ENCODE measurements at regions not wholly inside any gene's neighbourhood (a gene's known extent, or its start where the extent isn't known, plus 50 kb on each side); places are given as distances from the start of the nearest gene placed in this dataset.

DNA sequence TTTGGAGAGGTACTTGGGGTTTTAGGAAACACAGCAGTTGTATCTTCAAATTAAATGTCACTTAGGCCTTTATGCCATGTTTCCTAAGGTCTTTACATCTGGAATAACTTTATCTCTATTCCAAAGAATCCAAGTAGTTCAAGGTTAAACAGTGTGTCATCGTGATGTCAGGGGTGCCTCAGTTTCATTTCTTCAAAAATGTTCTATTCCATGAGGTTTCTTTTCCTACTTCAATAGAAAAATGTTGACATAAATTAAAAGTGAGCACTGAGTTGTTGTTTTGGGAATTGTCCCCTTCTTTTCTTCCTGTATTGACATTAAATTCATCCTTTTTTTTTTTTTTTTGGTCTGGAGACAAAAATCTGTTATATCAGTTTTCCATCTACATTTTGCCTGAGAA lies 160.6 kb upstream of the C21orf91 start:
- DNase-seq = no peak

DNA sequence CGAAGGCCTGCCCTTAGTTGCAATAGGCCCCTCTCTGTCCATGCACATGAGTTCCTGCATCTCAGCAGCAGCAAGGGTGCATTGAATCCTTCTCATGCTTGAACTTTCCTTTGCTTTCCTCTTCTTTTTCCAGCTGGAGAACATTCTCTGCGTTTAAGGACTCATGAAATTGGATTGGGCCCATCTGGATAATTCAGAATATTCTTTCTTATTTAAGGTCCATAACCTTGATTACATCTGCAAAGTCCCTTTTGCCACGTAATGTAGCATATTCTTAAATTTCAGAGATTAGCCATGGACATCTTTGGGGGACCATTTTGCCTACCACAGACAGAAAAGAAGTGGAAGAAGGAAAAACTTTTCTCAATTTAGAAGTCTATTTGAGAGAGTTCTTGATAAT lies 159.7 kb upstream of the C21orf91 start:
- DNase-seq = no peak

DNA sequence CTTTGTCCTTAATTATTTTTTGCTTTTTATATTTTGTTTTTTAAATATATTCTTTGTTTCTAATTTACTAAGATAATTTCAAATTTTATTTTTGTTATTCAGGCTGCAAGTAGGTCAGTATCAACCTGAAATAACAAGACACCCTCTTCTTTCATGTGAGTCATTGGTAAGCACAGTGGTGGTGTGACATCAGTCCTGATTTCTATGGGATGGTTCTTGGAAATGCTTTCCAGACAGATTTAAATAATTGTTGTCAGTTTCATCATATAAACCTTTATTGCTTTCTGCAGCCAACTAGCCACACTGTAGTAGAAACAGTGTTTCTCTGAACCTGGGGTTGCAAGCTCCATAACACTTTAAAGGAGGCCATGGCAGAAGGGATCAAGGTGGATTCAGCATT lies 157.5 kb upstream of the C21orf91 start:
- DNase-seq = no peak

DNA sequence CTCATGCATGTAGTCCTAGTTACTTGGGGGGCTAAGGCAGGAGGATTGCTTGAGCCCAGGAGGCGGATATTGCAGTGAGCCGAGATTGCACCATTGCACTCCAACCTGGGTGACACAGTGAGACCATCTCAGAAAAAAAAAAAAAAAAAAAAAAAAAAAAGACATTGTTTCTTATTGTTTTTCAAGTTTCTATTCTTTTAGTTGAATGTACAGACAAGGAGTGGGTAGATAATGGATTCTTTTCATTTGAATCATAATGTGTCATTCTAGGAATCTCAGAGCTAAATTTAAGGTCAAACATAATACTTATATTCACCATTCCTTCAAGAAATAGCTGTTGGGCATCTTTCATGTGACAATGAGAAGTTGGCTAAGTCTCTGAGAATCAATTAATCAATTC lies 157.0 kb upstream of the C21orf91 start:
- DNase-seq = no peak

DNA sequence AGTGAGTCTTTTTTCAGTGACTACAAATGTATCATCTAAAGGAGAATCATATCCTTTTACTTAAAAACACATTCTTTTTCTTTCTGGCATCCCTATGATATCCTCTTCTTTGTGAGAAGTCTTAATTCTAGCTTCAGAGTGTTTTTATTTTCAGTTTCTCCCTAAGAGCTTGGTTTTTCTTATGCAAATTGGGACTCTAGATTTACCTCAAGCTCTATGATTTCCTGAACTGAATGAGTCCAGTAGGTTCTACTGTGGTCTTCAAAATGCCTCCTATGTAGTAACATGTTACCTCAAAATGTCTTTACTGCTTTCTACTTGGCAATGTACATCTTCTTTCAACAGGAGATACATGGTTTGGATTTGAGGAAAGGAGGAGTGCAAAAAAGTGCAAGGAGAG lies 148.2 kb upstream of the C21orf91 start:
- DNase-seq = no peak

DNA sequence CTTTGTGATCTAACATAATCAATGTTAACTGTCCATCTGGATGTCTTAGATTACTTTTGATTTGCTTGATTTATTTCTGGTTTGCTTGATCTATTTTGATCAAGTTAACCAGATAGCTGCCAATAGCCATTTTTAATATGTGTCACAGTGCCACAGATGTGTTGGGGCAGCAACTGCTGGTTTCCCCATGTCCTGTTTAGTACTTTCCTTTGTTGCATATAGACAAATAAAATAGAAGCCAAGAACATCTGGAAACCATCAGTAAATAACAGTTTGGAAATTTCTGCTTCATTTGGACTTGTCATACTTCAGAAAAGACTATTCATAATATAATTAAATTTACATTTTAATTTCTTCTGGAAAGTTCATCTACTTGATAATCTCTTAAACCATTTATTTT lies 145.6 kb upstream of the C21orf91 start:
- DNase-seq = no peak

DNA sequence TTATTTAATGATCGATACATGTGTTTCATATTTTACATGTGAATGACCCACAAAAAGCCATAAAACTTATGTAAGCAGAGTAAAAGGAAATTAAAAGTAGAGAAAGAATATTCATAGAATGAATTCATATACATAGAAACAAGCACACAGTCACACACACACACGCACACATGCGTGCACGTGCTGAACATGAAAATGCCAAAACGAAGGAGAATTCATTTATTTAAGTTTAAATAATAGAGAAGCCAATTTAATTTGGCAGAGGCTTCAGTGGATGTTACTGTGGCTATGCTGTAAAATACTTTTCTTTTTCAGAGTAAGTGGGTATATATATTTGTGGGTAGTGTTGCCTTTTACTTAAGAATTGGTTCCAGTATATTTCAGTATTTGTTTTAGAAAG lies 145.0 kb upstream of the C21orf91 start:
- DNase-seq = no peak

DNA sequence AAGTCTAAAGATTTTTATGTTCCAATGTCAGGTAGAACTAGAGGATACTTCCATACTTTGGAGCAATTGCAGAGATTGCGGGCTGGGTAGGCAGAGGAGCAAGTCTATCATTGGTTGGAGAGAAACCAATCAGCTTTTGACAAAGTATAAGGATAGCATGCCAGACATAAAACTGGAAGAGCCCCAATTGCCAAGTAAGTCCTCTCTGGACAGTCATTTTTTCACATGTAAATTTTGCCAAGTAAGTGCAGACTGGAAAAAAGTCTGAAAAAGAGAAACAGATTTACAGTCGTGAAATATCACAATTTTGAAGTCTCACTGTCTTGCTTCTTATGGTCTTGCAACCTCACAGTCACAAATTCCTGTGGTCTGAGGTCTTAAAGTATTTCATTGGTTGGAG lies 131.4 kb upstream of the C21orf91 start:
- no peak for DNase-seq

DNA sequence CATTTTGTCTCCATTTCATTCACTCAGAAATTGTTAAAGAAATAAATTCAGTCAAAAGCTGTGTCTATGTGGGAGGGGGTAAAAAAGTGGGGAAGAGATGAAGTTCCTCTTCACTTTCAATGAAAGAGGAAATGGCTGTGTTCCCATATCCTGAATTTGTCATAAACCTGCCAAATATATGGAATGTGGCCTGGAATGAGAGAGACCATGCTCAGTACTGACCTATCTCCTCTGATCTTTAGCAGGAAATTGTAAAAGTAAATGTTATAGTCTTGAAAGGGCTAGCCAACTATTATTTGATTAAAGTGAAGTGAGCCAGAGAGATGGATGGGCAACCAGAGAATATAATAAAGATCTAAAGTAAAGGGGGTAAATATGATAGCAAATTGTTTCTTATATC lies 130.3 kb upstream of the C21orf91 start:
- DNase-seq = peak in 2 of 4 experiments; percentile 1

DNA sequence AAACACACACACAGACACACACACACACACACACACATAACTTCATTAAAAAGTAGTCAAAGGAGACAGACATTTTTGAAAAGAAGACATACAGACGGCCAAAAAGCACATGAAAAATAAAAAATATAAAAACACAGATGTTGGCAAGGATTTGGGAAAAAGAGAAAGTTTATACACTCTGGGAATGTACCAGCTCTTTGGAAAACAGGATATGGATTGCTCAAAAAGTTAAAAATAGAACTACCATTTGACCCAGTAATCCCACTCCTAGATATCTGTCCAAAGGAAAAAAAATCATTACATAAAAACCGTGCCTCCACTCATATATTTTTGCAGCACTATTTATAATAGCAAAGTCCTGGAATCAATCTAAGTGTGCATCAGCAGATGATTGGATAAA lies 128.4 kb upstream of the C21orf91 start:
- no peak for DNase-seq

DNA sequence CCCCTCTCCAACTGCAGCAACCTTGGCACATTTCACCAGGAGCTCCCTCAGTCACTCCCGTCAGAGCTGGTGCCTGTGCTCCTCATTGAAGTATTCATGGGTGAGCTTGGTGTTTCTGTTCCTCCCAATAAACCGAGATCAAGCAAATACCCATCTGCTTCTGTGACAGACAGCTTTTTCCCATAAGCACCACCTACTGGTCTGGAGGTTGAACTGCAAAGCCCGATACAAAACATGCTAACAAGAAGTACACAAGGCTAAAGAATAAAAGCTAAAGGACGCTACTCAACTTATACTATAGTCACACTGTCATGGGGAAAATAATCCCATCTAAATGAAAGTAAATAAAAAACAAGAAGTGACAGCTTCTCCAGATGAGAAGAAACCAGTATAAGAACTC lies 111.9 kb upstream of the C21orf91 start:
- DNase-seq = peak in 2 of 4 experiments; percentile 4 to 5

DNA sequence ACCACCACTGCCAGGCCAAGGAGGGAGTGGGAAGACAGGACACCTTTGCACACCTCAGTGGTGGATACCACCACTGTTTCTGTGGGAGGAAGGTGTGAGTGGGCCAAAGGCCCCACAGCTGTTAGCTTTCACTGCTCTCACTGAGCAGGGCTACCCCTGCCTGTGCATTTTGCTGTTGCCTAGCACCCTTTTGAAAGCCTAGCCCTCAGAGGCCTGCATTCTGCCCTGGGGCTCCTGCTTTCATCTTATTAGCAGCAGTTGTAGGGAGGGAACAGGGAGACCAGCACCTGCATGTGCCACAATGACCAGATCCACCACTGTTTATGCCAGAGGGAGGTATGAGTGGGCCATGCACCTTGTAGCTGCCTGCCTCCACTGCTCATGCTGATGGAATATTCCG lies 110.9 kb upstream of the C21orf91 start:
- no peak for DNase-seq

DNA sequence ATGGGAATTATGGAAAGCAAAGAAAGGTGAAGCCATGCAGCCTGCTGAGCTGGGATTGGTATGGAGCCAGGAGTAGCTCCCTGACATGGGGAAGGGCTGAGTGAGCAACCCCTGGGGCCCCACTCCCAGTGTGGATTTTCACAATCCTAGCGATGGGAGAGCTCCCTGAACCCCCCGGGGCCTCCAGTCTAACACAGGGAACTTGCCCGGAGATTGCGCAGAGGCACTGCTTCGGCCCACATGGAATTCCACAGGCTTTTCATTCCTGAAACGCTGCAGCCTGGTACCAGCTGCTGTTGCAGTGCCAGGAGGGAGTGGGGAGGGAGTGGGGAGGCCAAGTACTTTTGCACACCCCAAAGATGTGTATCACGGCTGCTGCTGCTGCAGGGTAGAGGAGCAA lies 110.4 kb upstream of the C21orf91 start:
- no peak for DNase-seq

DNA sequence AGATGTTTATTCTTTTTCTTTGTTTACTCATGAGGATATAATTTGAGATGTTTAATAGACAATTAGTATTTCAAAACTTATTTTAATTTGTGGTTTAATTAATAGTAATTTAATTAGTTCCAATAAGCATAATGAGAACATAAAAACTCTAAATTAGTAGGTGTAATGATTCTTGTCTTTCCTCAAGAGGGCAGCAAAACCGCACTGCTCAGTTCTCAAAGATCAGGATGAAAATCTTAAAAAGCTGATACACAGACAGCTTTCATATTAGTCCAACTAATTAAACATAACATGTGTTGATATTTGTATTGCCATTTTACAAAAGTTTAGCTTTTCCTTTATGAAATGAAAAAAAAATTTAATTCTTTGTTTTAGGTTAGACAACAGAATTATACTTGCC lies 106.7 kb upstream of the C21orf91 start:
- DNase-seq = peak in 3 of 4 experiments; percentile 11 to 20 (median 13)

DNA sequence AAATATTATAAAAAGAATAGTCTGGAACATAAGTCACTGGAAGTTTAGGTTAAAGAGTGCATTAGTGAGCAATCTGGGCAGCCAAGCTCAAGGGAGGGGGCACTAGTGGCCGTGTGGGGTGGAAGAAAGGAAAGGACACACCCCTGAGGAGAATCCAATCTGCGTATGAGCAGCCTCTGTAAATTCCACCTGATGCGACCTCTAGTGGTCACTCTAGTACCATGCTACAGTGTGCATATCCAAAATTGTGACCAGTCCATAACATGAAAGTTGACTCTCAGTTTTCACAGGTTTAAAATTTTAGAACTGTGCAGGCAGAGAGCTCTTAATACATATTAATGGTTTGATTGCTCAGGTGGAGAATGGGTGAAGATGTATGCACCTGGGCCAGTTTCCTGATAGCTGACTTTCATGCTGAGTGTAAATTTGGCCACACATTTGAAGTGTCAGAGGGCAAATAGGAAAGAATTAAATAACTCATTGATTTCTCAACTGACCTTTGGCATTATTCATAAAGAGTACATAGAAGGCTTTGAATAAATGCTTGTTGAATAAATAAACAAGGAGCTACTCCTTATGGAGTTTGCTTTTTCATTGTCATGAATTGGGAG lies 105.9 kb upstream of the C21orf91 start:
- peak; percentile 60 to 78 (median 67) for DNase-seq

DNA sequence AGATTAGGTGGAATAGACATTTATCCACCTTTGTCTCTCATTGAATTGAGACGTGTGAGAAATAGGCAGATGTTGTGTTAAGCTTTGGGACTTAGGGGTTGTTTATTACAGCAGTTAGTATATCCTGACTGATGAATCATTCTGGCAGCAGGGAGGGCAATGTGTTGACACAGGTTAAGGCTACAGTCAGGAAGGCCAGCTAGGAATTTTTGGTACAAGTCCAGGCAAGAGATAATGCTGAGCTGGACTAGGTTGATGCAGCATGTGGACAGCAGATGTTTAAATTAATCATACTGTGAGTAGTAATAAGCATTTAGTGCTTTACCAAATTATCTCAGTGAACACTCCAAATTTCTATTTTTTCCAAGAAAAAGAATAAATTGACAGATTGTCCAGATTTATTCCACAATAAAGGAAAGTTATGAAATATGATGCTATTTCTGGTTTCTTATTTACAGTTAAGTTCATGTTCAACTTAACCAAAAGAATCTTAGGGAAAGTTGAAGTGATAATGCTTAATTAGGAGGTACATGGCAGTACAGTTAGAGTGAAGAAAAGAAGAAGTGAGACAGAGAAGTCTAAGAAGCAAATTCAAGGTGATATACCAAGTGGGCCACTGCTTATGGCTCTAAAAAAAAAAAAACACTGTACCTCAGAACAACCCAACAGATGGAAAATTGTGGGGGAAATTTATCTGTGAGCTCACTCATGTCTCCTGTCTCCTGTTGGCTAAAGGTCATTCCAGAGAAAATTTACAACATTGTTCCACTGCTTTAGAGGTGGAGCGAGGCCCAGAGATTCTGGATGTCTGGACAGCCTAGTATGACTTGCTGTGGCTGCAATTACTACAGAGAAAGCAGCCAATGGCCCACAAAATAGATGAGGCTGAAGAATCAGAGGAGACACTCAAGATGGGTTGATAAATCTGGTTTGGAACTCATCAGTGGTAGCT lies 102.7 kb upstream of the C21orf91 start:
- no peak for DNase-seq

DNA sequence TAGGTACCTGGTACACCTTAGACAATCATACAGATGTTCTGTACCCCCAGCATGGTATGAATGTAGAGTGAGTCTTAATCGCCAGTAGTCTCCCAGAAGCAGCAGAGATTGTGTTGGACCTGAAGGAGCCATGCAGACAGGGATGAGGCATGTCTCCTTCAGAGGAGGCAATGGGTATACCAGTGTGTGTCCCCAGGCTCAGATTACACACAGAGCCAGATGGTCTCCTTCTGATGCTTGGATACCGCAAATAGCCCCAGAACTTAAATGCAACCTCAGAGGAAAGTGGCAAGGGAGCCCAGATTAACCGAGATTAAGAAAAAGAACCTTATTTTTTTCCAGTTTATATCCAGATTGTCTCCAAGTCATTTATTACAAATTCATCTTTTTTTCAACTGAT lies 96.8 kb upstream of the C21orf91 start:
- no peak for DNase-seq

DNA sequence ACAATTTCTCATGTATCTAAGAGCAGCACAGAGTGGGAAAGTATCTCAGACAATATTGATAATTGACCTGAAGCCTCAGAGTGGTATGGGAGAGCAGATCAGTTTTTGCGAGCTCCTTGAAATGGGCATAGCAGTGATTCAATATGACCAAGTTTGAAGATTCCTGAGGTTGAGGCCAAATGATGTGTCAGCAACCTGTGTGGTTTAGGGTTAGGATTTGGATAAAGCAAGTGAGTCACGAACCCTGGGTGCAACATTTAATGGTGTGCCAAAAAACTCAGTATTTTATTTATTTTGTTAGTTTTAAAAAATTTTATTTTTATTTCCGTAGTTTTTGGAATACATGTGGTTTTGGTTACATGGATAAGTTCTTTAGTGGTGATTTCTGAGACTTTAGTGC lies 92.5 kb upstream of the C21orf91 start:
- DNase-seq = no peak

DNA sequence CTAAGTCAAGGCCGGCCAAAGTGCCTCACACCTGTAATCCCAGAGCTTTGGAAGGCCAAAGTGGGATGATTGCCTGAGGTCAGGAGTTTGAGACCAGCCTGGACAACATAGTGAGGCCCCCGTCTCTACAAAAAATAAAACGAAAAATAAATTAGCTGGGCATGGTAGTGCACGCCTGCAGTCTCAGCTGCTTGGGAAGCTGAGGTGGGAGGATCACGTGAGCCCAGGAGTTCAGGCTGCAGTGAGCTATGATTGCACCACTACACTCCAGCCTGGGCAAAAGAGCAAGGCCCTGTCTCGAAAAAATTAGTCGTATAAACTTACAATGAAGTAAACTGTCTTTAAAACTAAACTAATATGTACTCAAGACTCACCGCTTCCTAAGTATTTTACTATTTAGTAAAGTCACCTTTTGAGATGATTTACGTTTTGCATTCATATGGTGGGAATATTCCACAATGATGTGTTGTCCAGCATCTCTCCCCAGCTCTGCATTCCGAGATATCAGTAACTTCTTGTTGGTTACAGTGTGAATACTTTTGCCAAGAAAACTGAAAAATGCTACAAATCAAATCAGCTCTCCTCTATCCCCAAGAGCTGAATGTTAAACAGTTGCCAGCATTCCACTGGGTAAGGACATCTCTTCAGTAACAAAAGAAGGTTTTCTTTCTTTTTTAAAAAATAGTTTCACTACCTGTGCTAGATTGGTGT lies 84.9 kb upstream of the C21orf91 start:
- DNase-seq = no peak

DNA sequence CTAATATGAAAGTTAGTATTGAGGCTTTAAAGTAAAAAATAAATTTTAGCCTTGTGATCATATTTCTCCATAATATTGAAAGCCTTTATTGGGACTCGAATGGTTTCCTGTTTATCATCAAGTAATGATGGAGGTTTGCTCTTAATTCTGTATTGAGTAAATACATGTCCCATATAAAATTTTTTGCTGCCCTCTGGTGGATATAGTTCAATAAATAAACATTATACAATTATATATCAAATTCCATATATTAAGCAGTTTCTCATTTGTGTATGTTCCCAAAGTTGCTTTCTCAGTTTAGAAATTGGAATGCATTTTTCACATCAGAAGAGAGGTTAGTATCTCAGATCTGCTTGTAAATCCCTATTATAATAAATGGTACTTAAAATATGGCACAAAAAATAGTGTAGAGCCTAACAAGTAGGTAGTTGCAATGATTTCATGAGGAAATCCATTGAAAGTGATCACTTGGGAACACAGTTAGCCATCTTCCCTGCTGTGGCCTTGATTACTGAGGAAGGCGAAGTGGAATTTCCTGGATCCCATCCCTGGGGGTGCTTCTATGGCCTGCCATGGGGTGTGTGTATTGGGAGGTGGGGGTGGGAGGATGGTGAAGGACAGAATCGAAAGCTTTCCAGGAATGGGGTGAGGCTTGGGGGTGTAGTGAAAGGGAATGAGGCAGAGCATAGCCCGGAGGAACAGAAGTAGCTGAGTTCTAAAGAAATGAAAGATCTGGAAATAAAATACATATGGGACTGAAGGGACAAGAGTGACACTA lies 84.1 kb upstream of the C21orf91 start:
- DNase-seq = peak in 3 of 4 experiments; percentile 31 to 79 (median 68)

DNA sequence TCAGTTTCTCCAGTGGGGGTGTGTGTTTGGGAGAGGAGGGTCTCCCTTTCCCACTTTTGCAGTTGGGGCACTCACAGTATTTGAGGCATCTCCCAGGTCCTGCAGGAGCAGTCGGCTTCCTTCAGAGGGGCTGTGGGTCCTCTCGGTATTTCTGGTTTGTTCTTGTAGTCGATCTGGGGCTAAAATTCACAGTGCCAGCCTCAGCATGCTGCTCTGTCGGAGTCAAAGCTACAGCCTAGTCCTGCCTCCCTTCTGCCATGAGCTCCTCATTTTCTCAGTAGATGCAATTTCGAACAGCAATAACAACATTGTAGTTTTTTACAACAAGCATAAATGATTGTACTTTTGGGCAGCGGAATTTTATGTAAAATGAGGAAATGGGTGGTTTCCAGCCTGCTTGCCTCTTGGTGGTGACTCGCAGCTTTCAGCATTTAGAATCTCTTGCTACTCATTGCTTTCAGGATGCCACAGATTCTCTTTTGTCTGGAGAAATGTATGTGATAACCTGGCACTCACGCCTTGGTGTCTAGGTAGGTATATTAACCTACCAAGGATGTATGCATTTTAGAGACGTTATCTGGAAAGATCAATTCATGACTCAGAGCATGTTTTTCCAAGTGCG lies 82.4 kb upstream of the C21orf91 start:
- DNase-seq = peak in 3 of 4 experiments; percentile 6 to 20 (median 19)

DNA sequence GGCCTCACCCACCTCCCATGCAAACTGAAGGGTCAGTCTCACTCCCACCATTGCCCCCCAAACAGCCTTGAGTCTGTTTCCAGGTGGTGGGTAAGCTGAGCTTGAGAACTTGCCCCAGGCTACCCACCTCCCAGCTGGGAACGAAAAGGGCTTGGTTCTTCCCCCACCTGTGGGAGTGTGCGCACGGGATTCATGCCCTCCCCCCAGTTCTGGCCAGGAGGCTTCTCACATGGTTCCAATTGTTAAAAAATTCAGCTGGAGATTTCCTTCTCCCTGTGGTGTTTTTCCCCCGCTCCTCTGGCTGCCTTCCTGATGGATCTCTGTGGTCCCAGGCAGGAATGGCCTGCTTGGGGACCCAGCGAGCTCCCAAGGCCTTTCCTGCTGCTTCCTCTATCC lies 81.8 kb upstream of the C21orf91 start:
- no peak for DNase-seq

All from suppressor macrophage (primary cell).